ENCODE measurements at regions not wholly inside any gene's neighbourhood (a gene's known extent, or its start where the extent isn't known, plus 50 kb on each side); places are given as distances from the start of the nearest gene placed in this dataset.

DNA sequence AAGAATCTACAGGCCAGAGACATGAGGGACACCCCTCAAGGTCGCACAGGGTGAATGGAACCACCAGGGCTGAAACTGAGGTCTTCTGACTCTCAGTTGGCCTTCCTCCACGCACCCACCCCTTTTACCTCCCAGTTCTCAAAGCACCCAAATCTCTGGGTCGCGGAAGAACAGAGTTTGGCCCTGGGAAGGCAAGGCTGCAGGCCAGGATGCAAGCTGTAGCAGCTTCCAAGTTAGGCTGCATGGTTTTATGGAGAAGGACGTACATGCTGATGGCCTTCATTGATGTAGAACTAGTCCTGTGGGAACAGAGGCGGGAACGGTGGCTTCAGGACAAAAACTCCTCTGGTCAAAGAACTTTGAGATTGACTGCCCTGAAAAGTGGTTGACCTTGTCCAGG lies 143.5 kb upstream of the B3GAT1 start:
- TF ChIP-seq, protein P1, sequence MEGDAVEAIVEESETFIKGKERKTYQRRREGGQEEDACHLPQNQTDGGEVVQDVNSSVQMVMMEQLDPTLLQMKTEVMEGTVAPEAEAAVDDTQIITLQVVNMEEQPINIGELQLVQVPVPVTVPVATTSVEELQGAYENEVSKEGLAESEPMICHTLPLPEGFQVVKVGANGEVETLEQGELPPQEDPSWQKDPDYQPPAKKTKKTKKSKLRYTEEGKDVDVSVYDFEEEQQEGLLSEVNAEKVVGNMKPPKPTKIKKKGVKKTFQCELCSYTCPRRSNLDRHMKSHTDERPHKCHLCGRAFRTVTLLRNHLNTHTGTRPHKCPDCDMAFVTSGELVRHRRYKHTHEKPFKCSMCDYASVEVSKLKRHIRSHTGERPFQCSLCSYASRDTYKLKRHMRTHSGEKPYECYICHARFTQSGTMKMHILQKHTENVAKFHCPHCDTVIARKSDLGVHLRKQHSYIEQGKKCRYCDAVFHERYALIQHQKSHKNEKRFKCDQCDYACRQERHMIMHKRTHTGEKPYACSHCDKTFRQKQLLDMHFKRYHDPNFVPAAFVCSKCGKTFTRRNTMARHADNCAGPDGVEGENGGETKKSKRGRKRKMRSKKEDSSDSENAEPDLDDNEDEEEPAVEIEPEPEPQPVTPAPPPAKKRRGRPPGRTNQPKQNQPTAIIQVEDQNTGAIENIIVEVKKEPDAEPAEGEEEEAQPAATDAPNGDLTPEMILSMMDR (IDR thresholded peaks at IDR 0.05; ENCODE audit: extremely low read depth, low read depth, low read length), result no peak
- Histone ChIP-seq H3K79me2 (ENCODE audit: insufficient read depth, low read length) (no peaks in the 10 kb centered on the region), H3K4me2 (ENCODE audit: insufficient read depth, low read length) (no peak overlapping the region), H3K27ac (ENCODE audit: low read depth, low read length) (no peak overlapping the region), H3K4me3 (ENCODE audit: insufficient read depth, low read length) (no peak overlapping the region), H3K36me3 (ENCODE audit: insufficient read depth, low read length) (no peaks in the 10 kb centered on the region), H2AFZ (ENCODE audit: low read length) (no peak overlapping the region), H3K9me3 (ENCODE audit: low read depth, low read length) (no peaks in the 10 kb centered on the region), H3K27me3 (ENCODE audit: insufficient read depth, low read length) (no peaks in the 10 kb centered on the region), H3K4me1 (ENCODE audit: insufficient read depth, low read length) (no peaks in the 10 kb centered on the region), H4K20me1 (ENCODE audit: insufficient read depth, low read length) (no peaks in the 10 kb centered on the region)
- DNase-seq (ENCODE audit: insufficient read length, low spot score, missing footprints), result no peak

DNA sequence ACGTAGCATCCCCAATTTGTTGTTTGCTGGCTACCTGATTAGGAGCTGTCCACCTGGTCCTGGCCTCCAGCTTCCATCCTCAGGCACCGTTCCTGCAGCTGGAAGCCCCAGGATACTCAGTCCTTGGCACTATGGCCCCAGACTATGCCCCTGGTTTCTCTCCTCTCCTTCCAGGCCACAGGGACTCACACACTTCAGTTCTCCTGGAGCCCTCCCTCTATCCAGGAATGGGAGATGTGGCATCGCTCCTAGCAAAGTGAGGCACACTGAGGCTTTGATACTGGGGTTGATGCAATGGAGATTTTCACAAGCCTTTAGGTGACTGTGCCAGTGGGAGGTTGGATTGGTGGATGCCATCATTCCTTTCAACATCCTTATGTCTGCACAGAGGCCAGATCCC lies 142.8 kb upstream of the B3GAT1 start:
- H3K4me2 ChIP-seq (ENCODE audit: insufficient read depth, low read length), result no peak overlapping the region
- H2AFZ ChIP-seq (ENCODE audit: low read length), result no peak overlapping the region
- H3K27me3 ChIP-seq (ENCODE audit: insufficient read depth, low read length), result no peaks in the 10 kb centered on the region
- TF ChIP-seq, protein P1 (IDR thresholded peaks at IDR 0.05; ENCODE audit: extremely low read depth, low read depth, low read length), result no peak
- no peak overlapping the region for H3K4me3 ChIP-seq (ENCODE audit: insufficient read depth, low read length)
- H4K20me1 ChIP-seq (ENCODE audit: insufficient read depth, low read length), result no peaks in the 10 kb centered on the region
- no peak for DNase-seq (ENCODE audit: insufficient read length, low spot score, missing footprints)
- H3K4me1 ChIP-seq (ENCODE audit: insufficient read depth, low read length), result no peaks in the 10 kb centered on the region
- H3K36me3 ChIP-seq (ENCODE audit: insufficient read depth, low read length), result no peaks in the 10 kb centered on the region
- no peaks in the 10 kb centered on the region for H3K79me2 ChIP-seq (ENCODE audit: insufficient read depth, low read length)
- no peaks in the 10 kb centered on the region for H3K9me3 ChIP-seq (ENCODE audit: low read depth, low read length)
- no peak overlapping the region for H3K27ac ChIP-seq (ENCODE audit: low read depth, low read length)

DNA sequence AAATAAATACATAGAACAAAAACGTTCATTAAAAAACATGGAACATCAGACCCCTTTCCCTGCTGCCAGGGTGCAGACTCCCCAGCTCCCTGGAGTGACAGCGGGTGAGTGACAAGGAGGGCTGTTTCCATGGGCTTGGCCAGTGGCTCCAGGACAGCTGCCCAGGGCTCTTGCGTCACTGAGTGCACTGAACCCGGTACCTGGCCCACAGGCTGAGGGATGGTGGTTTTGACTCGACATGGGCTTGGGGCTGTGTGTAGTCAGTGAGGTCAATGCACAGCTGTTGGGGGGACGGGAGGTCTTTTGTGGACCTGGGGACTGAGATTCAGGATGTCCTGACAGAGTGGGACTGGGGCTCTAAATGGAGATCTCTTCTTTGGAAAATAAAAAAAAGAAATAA lies 142.1 kb upstream of the B3GAT1 start:
- no peaks in the 10 kb centered on the region for H3K9me3 ChIP-seq (ENCODE audit: low read depth, low read length)
- H3K4me1 ChIP-seq (ENCODE audit: insufficient read depth, low read length), result no peaks in the 10 kb centered on the region
- no peaks in the 10 kb centered on the region for H3K27me3 ChIP-seq (ENCODE audit: insufficient read depth, low read length)
- H3K4me2 ChIP-seq (ENCODE audit: insufficient read depth, low read length), result no peak overlapping the region
- H3K27ac ChIP-seq (ENCODE audit: low read depth, low read length), result no peak overlapping the region
- no peaks in the 10 kb centered on the region for H3K79me2 ChIP-seq (ENCODE audit: insufficient read depth, low read length)
- H3K4me3 ChIP-seq (ENCODE audit: insufficient read depth, low read length), result no peak overlapping the region
- TF ChIP-seq, protein P1 (IDR thresholded peaks at IDR 0.05; ENCODE audit: extremely low read depth, low read depth, low read length), result no peak
- H2AFZ ChIP-seq (ENCODE audit: low read length), result no peak overlapping the region
- no peaks in the 10 kb centered on the region for H3K36me3 ChIP-seq (ENCODE audit: insufficient read depth, low read length)
- H4K20me1 ChIP-seq (ENCODE audit: insufficient read depth, low read length), result no peaks in the 10 kb centered on the region
- no peak for DNase-seq (ENCODE audit: insufficient read length, low spot score, missing footprints)

DNA sequence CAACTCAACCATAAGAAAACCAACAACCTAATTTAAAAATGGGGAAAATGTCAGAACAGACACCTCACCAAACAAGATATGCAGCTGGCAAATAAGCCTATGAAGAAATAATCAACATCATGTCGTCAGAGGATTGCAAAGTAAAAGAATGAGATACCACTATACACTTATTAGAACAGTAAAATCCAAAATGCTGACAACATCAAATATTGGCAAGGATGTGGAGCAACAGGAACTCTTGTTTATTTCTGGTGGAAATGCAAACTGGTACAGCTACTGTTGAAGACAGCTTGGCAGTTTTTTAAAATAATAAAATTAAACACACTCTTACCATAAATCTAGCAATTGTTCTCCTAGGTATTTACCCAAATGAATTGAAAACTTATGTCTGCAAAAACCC lies 140.7 kb upstream of the B3GAT1 start:
- Histone ChIP-seq H3K4me2 (ENCODE audit: insufficient read depth, low read length) (no peak overlapping the region), H3K36me3 (ENCODE audit: insufficient read depth, low read length) (no peaks in the 10 kb centered on the region), H3K79me2 (ENCODE audit: insufficient read depth, low read length) (no peaks in the 10 kb centered on the region), H2AFZ (ENCODE audit: low read length) (no peak overlapping the region), H4K20me1 (ENCODE audit: insufficient read depth, low read length) (no peaks in the 10 kb centered on the region), H3K4me3 (ENCODE audit: insufficient read depth, low read length) (no peak overlapping the region), H3K4me1 (ENCODE audit: insufficient read depth, low read length) (no peaks in the 10 kb centered on the region), H3K9me3 (ENCODE audit: low read depth, low read length) (no peaks in the 10 kb centered on the region), H3K27me3 (ENCODE audit: insufficient read depth, low read length) (no peaks in the 10 kb centered on the region), H3K27ac (ENCODE audit: low read depth, low read length) (no peak overlapping the region)
- no peak for DNase-seq (ENCODE audit: insufficient read length, low spot score, missing footprints)
- TF ChIP-seq, protein P1 (IDR thresholded peaks at IDR 0.05; ENCODE audit: extremely low read depth, low read depth, low read length), result no peak

All from osteoblast (primary cell).